Chondrocyte (in vitro differentiated cells): ENCODE measurements at regions not wholly inside any gene's neighbourhood (a gene's known extent, or its start where the extent isn't known, plus 50 kb on each side); places are given as distances from the start of the nearest gene placed in this dataset.

ENCODE experiments used
- DNase-seq: peaks from one replicate; pipeline ENCODE4 v3.0.0; 2021; ENCODE audit warnings: mixed read lengths, low spot score
- H3K27ac Mint-ChIP-seq: one replicate; pipeline ENCODE4 v1.8.0; 2021; ENCODE audit warnings: mild to moderate bottlenecking, moderate library complexity, mixed read lengths; ENCODE audit not compliant: unreplicated experiment
- H3K27me3 Mint-ChIP-seq: 2 replicates; pipeline ENCODE4 v1.8.0; 2021; ENCODE audit warnings: low read depth, mixed read lengths
- H3K36me3 Mint-ChIP-seq: 2 replicates; pipeline ENCODE4 v1.8.0; 2021; ENCODE audit warnings: low read depth, mixed read lengths
- H3K4me1 Mint-ChIP-seq: 2 replicates; pipeline ENCODE4 v1.8.0; 2021; ENCODE audit warnings: low read depth, mild to moderate bottlenecking, mixed read lengths
- H3K4me3 Mint-ChIP-seq: one replicate; pipeline ENCODE4 v1.8.0; 2021; ENCODE audit warnings: mild to moderate bottlenecking, moderate library complexity, mixed read lengths; ENCODE audit not compliant: unreplicated experiment
- H3K9me3 Mint-ChIP-seq: 2 replicates; pipeline ENCODE4 v1.8.0; 2021; ENCODE audit warnings: low read depth, mixed read lengths
- CTCF ChIP-seq: fragments of 200-600 bp; sonication (generic); IDR thresholded peaks from 2 replicates; pipeline ENCODE4 v1.5.0; 2021; ENCODE audit warnings: antibody characterized with exemption, mild to moderate bottlenecking, moderate library complexity

- Mint-ChIP-seq H3K4me3 (no peak overlapping the region), H3K36me3 (no peaks in the 10 kb centered on the region), H3K4me1 (no peaks in the 10 kb centered on the region), H3K27ac (no peak overlapping the region), H3K27me3 (no peaks in the 10 kb centered on the region), H3K9me3 (peaks cover 4% of the 10 kb centered on the region)
- TF ChIP-seq CTCF: no peak
- no peak for DNase-seq
These were observed 627.3 kb upstream of the SLC35B3 start for GRCh38 chr6:9062596-9062995.

- H3K27me3 Mint-ChIP-seq: no peaks in the 10 kb centered on the region
- no peak overlapping the region for H3K4me3 Mint-ChIP-seq
- DNase-seq: no peak
- no peak overlapping the region for H3K27ac Mint-ChIP-seq
- TF ChIP-seq CTCF: no peak
- peaks cover 4% of the 10 kb centered on the region for H3K9me3 Mint-ChIP-seq
- H3K4me1 Mint-ChIP-seq: no peaks in the 10 kb centered on the region
- no peaks in the 10 kb centered on the region for H3K36me3 Mint-ChIP-seq
These were observed 622.6 kb upstream of the SLC35B3 start for GRCh38 chr6:9057937-9058336.

GRCh38 chr6:9056556-9056955 is 621.2 kb upstream of the SLC35B3 start:
- Mint-ChIP-seq H3K9me3 (peaks cover 4% of the 10 kb centered on the region), H3K27me3 (no peaks in the 10 kb centered on the region), H3K4me1 (no peaks in the 10 kb centered on the region), H3K4me3 (no peak overlapping the region), H3K27ac (no peak overlapping the region), H3K36me3 (no peaks in the 10 kb centered on the region)
- no peak for DNase-seq
- no peak for TF ChIP-seq CTCF

GRCh38 chr6:9044426-9044825 is 609.1 kb upstream of the SLC35B3 start:
- no peaks in the 10 kb centered on the region for H3K27me3 Mint-ChIP-seq
- peaks cover 13% of the 10 kb centered on the region for H3K9me3 Mint-ChIP-seq
- no peak for DNase-seq
- H3K4me1 Mint-ChIP-seq: no peaks in the 10 kb centered on the region
- TF ChIP-seq CTCF: no peak
- H3K4me3 Mint-ChIP-seq: no peak overlapping the region
- H3K27ac Mint-ChIP-seq: no peak overlapping the region
- no peaks in the 10 kb centered on the region for H3K36me3 Mint-ChIP-seq

- Mint-ChIP-seq H3K27ac (no peak overlapping the region), H3K27me3 (no peaks in the 10 kb centered on the region), H3K4me3 (no peak overlapping the region), H3K36me3 (no peaks in the 10 kb centered on the region), H3K9me3 (peaks cover 13% of the 10 kb centered on the region), H3K4me1 (no peaks in the 10 kb centered on the region)
- DNase-seq: no peak
- no peak for TF ChIP-seq CTCF
These were observed 605.4 kb upstream of the SLC35B3 start for GRCh38 chr6:9040718-9041117.
